GM12874 (cell line): ENCODE measurements at regions not wholly inside any gene's neighbourhood (a gene's known extent, or its start where the extent isn't known, plus 50 kb on each side); places are given as distances from the start of the nearest gene placed in this dataset.

Source experiments
- CTCF ChIP-seq: IDR thresholded peaks from 2 replicates; pipeline ENCODE4 v1.5.1; 2011; ENCODE audit warnings: low read depth, mild to moderate bottlenecking, control low read depth, low read length, moderate library complexity; ENCODE audit not compliant: insufficient read depth

- TF ChIP-seq CTCF, result no peak
Observed at GRCh38 chr1:184153731-184154130, 102.2 kb downstream of the TSEN15 start.

DNA sequence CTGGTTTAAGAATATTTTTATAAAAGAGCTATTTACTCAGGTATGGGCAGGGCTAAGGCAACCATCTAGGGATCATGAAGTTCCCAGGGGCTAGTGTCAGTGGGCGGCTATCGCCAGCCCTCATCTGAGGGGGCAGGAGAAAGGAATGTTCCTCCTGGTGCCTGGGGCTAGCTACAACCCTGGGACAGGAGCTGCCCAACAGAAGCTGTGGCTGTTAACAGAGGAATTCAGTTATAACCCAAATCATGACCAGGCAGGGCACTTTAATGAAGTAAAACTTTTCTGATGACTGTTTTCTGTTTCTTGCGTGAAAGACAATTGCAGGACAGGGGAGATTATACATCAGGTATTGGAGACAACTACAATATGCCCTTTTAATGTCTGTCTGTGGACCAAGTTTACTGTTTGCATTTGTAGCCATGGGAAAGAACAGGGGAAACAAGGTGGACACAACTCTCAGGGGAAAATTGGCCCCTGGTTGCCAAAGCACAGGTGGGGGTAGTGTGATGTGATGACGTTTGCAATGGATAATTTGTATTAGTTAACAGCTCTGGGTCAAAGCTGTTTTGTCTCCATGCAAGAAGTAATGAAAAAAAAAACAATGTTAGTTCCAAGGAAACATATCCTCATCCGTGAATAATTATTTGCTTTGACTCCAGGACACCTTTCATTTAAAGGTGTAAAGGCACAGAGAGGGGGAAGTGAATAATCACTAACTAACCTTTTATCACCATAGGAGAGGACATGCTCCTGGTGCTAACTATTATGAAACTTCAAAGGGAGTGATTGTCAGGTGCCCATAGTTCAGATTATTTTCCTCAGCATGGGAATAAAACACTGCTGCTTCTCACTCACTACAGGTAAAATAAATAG is 105.2 kb downstream of the TSEN15 start:
- no peak for TF ChIP-seq CTCF

DNA sequence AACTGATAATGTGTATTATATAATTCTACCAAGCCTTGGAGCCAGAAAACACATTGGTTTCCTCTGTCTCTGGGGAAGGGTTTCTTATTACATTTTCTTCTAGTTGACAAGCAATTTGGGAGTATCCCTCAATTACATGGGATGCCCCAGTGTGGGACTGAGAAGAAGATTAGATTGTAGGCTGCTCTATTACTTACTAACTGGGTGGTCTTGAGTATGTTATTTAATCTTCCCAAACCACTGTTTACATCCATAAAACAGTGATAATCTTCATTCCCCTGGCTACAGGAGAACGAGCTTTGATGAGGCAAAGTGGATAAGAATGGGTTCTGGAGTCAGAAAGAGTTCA is 105.8 kb downstream of the TSEN15 start:
- no peak for TF ChIP-seq CTCF

GRCh38 chr1:184158896-184159681 is 107.6 kb downstream of the TSEN15 start:
- no peak for TF ChIP-seq CTCF

DNA sequence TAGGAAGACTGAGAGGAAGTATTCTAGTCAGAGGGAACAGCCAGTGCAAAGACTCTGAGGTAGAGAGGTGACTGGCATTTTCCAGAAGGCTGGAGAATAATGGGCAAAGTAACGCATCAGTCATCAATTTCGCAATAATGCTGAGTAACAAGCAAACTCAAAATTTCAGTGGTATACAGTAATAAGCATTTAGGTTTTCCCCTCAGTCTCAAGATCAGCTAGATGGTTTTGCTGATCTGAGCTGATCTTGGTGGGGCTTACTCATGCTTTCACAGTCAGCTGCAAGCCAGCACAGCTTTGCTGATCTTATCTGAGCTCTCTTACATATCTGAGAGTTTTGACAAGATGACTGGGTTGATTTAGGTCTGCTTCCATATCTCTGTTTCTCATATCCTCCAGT is 108.7 kb downstream of the TSEN15 start:
- no peak for TF ChIP-seq CTCF

DNA sequence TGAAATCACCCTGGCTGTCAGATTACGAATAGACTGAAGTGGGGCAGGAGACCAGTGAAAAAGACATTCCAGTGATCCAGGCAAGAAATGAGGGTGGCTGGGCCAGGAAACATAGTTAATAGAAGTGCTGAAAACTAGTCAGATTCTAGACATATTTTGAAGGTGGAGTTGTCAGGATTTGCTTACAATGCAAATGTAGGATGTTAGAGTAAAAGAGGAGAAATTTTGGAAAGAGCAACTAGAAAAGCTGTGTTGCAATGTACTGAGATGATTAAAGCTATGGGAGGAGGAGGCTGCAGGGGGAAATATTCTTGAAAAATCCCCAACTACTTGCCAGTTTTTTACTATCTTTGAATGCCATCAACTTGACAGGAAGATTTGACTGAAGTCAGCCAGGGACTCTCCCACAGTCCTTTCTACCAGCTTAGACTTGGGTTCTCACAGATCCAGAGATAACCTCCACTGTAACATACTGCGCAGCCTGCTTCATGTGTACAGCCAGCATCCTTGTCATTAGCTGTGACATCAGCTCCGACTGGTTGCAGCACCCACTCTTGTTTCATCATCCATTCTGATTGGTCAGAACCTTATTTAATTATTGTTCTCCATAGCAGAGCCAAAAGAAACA is 109.7 kb downstream of the TSEN15 start:
- TF ChIP-seq CTCF, result no peak

- TF ChIP-seq CTCF, result no peak
Observed at GRCh38 chr1:184162281-184162680, 110.8 kb downstream of the TSEN15 start.
